Smooth muscle cell (in vitro differentiated cells): ENCODE measurements at regions not wholly inside any gene's neighbourhood (a gene's known extent, or its start where the extent isn't known, plus 50 kb on each side); places are given as distances from the start of the nearest gene placed in this dataset.

Source experiments
- DNase-seq: peaks from one replicate; lab custom pipeline; 2025; ENCODE audit not compliant: unreplicated experiment; lab: John Stamatoyannopoulos, UW
- H2AFZ ChIP-seq: fragments of 200-600 bp; sonication (generic); 2 replicates; pipeline ENCODE4 v1.6.0; 2016; ENCODE audit warnings: antibody characterized with exemption, low read depth, mild to moderate bottlenecking
- H3F3A ChIP-seq: fragments of 200-600 bp; sonication (generic); 2 replicates; pipeline ENCODE4 v1.6.0; 2017; ENCODE audit warnings: antibody characterized with exemption, low read depth
- H3K27ac ChIP-seq: fragments of 200-600 bp; sonication (generic); 2 replicates; pipeline ENCODE4 v1.5.1; 2016; ENCODE audit warnings: low read depth, mild to moderate bottlenecking
- H3K27me3 ChIP-seq: fragments of 200-600 bp; sonication (generic); 2 replicates; pipeline ENCODE4 v1.6.1; 2016; ENCODE audit warnings: low read depth, mild to moderate bottlenecking
- H3K36me3 ChIP-seq: fragments of 200-600 bp; sonication (generic); 2 replicates; pipeline ENCODE4 v1.5.1; 2016; ENCODE audit warnings: low read depth
- H3K4me1 ChIP-seq: fragments of 200-600 bp; sonication (generic); 2 replicates; pipeline ENCODE4 v1.5.1; 2016; ENCODE audit warnings: low read depth
- H3K4me2 ChIP-seq: fragments of 200-600 bp; sonication (generic); 2 replicates; pipeline ENCODE4 v1.6.0; 2016; ENCODE audit warnings: mild to moderate bottlenecking
- H3K4me3 ChIP-seq: fragments of 200-600 bp; sonication (generic); 2 replicates; pipeline ENCODE4 v1.5.1; 2016; ENCODE audit warnings: mild to moderate bottlenecking
- H3K79me2 ChIP-seq: fragments of 200-600 bp; sonication (generic); 2 replicates; pipeline ENCODE4 v1.6.0; 2016; ENCODE audit warnings: low read depth, mild to moderate bottlenecking
- H3K9ac ChIP-seq: fragments of 200-600 bp; sonication (generic); 2 replicates; pipeline ENCODE4 v1.6.0; 2016; ENCODE audit warnings: low read depth
- H3K9me3 ChIP-seq: fragments of 200-600 bp; sonication (generic); replicated peaks from 2 replicates; pipeline ENCODE4 v1.5.1; 2016; ENCODE audit warnings: low read depth
- H4K20me1 ChIP-seq: fragments of 200-600 bp; sonication (generic); 2 replicates; pipeline ENCODE4 v1.6.0; 2016; ENCODE audit warnings: low read depth
- WGBS: methylation state at CpG from one replicate; pipeline ENCODE4 v1.1.7; 2016; ENCODE audit warnings: low lambda C conversion rate; 5-methylcytosine and 5-hydroxymethylcytosine counted together
- TF ChIP-seq, protein P1 (sequence below): fragments of 200-600 bp; sonication (generic); IDR thresholded peaks from 2 replicates; pipeline ENCODE4 v1.5.1; 2017; ENCODE audit warnings: borderline replicate concordance, mild to moderate bottlenecking, antibody characterized with exemption; ENCODE audit not compliant: insufficient read depth, poor library complexity, severe bottlenecking

DNA sequence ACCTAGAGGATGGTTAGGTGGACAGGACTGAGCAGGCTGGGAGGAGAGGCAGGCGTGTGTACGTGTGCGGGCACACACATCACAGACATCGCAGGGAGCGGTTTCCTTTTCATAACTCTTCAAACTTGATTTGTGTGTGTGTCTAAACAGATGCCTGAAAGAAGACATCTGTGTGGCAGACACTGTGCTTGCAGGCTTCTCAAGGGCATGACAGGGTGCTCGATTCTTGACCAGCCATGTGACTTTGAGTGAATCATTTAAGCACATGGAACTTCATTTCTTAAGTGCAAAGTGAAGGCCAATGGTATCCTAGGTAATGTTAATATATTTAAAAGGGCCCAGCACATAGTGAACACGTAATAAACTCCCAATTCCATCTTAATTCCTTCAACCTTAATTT lies 186.5 kb downstream of the SCP2D1 start:
- Histone ChIP-seq H3K27me3 (peaks cover 6% of the 10 kb centered on the region), H3K9me3 (no peaks in the 10 kb centered on the region), H3K4me1 (no peaks in the 10 kb centered on the region), H3K9ac (no peak overlapping the region), H3K4me3 (no peak overlapping the region), H3K27ac (no peak overlapping the region), H3K4me2 (no peak overlapping the region), H3F3A (no peaks in the 10 kb centered on the region), H4K20me1 (no peaks in the 10 kb centered on the region), H3K79me2 (no peaks in the 10 kb centered on the region), H3K36me3 (no peaks in the 10 kb centered on the region), H2AFZ (no peak overlapping the region)
- WGBS, result 83% methylated on average over 7 of the region's 7 CpGs
- TF ChIP-seq, protein P1, sequence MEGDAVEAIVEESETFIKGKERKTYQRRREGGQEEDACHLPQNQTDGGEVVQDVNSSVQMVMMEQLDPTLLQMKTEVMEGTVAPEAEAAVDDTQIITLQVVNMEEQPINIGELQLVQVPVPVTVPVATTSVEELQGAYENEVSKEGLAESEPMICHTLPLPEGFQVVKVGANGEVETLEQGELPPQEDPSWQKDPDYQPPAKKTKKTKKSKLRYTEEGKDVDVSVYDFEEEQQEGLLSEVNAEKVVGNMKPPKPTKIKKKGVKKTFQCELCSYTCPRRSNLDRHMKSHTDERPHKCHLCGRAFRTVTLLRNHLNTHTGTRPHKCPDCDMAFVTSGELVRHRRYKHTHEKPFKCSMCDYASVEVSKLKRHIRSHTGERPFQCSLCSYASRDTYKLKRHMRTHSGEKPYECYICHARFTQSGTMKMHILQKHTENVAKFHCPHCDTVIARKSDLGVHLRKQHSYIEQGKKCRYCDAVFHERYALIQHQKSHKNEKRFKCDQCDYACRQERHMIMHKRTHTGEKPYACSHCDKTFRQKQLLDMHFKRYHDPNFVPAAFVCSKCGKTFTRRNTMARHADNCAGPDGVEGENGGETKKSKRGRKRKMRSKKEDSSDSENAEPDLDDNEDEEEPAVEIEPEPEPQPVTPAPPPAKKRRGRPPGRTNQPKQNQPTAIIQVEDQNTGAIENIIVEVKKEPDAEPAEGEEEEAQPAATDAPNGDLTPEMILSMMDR, result no peak
- DNase-seq, result no peak

DNA sequence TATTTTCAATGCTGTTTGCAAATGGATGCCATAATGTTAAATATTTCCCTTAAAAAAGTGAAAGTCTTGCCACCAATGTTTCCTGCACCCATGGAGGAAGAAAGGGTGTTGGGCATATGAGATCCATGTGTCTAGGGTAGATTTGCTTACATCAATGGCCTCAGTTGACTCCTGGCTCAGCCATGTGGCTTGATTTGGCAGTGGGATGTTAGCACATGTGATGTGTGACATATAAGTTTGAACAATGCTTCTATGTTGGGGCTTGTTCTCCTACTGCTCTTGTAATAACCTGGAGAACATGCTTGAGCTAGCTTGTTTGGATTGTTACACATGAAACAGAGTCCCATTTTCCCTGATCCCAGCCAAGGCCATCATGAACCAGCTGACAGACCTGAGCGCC lies 187.6 kb downstream of the SCP2D1 start:
- Histone ChIP-seq H4K20me1 (no peaks in the 10 kb centered on the region), H3K9ac (no peak overlapping the region), H3K79me2 (no peaks in the 10 kb centered on the region), H3F3A (no peaks in the 10 kb centered on the region), H2AFZ (no peak overlapping the region), H3K4me3 (no peak overlapping the region), H3K27ac (no peak overlapping the region), H3K36me3 (no peaks in the 10 kb centered on the region), H3K4me1 (no peaks in the 10 kb centered on the region), H3K4me2 (no peak overlapping the region), H3K9me3 (no peaks in the 10 kb centered on the region), H3K27me3 (peaks cover 6% of the 10 kb centered on the region)
- WGBS, result 100% methylated on average over 1 of the region's 1 CpG
- no peak for DNase-seq
- TF ChIP-seq, protein P1, result no peak

DNA sequence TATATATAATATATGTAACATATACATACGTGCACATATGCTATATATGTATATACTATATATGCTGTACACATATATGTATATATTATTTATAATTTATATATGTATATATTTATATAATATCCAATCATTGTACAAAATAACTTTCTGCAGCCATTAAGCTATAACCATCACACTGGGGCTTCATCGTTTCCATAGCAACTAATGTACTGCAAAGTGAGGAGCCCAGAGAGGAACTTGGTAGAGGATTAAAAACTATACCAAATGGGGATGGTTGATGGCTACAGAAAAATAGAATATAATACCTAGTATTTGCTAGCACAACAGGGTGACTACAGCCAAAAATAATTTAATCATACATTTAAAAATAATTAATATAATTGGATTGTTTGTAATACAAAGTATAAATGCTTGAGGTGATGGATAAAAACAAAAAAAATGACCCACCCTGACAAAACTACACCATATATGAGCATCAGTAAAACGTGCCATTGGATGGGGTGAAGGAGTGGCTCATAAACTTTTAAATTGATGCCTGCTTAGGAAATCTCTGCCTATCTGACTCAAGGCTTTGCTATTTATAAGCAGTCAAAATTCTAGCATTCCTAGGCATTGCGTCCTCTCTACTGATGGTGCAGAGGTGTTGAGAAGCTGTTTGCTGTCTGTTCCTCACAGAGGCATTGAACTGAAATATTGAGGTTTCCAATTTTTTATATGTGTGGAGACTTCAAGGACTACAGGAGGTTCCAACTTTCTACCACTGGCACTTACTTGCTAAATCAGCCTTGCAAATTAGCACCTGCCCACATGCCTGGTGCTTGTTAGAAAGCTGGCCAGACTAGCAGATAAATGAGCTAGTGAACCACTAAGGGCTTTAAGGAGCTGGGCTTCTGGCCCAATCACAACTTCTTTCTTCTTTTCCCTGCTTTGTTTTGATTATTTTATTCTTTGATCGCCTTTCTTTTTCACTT lies 190.1 kb downstream of the SCP2D1 start:
- Histone ChIP-seq H4K20me1 (no peaks in the 10 kb centered on the region), H3K79me2 (no peaks in the 10 kb centered on the region), H3K4me2 (no peak overlapping the region), H3K4me1 (no peaks in the 10 kb centered on the region), H3K27ac (no peak overlapping the region), H3K9ac (no peak overlapping the region), H3K36me3 (no peaks in the 10 kb centered on the region), H3K27me3 (peaks cover 6% of the 10 kb centered on the region), H3K4me3 (no peak overlapping the region), H2AFZ (no peak overlapping the region), H3F3A (no peaks in the 10 kb centered on the region), H3K9me3 (no peaks in the 10 kb centered on the region)
- TF ChIP-seq, protein P1, result no peak
- 71% methylated on average over 5 of the region's 5 CpGs for WGBS
- no peak for DNase-seq
